SKM-1 treated with dmso at 0.1 percent for 144 hours (cell line): ENCODE measurements at regions not wholly inside any gene's neighbourhood (a gene's known extent, or its start where the extent isn't known, plus 50 kb on each side); places are given as distances from the start of the nearest gene placed in this dataset.
"Not testable (repeated sequence)": the region's sequence is repeated elsewhere in the genome, so short reads cannot be mapped to it uniquely, and the experiment has no call there.

Source experiments
- DNase-seq: peaks from one replicate; lab custom pipeline; 2025; ENCODE audit not compliant: unreplicated experiment; lab: John Stamatoyannopoulos, UW

DNA sequence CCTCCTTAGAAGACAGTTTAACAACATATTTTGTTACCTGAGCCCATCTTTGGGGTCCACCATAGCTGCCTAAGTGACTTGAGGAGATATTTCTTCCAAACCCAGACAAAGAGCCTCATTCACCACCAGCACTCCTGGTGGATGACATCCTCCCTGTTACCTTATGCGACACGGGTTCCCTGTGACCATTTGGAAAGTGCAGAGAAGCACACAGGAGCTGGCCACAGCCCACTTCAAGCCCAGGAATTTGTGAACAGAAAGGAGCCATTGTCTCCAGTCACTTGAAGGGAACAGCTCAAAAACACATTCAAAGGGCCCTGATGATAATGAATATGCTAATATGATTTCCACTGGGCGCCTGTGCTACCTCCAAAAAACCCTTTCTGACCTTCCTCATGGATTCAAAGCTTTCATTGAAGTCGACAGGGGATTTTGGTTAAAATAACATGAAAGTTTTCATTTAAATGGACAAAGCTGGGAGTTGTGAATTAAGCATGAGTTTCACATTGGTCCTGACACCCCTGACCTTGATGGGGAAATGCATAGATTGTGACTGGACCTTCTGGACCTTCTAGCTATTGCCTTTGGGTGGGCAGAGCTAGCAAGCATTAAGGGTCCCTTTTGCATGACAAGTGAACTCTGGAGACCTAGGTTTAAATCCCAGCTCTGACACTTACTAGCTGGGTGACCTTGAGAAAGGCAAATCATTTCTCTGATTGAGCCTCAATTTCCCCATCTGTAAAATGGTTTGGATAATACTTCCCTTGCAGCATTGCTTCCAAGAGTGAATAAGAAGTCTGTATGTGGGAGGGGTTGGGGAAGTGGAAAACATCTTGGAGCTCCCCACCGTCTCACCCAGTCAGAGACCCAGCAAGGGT is 83.3 kb upstream of the SIRPA start:
- DNase-seq: no peak

DNA sequence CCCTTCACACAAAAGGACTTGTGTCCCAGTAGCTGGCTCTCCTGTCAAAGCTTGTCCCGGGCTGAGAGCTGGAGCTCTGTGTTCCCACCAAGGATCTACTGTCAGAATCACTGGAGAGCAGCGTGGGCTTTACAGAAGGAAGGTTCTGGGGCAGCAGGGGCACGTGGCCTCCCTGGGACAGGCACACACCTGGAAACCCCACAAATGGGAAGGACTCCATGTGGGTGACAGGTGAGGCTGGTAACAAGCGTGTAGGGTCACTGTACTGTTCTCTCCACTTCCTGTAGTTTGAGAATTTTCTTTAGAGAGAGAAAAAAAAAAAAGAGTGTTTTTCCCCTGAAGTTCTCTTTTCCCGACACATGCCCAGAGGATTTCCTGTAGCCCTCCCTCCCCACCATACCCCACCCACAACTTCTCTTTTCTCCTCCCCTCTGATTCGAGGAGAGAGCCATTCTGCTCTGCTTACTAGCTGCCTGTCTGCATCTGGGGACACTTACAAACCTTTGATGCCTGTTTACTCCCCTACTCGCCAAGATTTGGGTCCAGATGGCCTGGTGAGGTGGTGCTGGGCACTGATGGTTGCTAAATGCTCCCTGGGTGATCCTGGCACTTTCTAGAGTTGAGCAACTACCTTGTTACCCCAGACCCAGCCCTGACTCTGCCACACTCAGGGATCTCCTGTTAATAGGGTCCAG is 84.1 kb upstream of the SIRPA start:
- no peak for DNase-seq

GRCh38 chr20:1810572-1810925 is 84.7 kb upstream of the SIRPA start:
- DNase-seq: no peak

GRCh38 chr20:1809611-1810510 is 85.3 kb upstream of the SIRPA start:
- no peak for DNase-seq

DNA sequence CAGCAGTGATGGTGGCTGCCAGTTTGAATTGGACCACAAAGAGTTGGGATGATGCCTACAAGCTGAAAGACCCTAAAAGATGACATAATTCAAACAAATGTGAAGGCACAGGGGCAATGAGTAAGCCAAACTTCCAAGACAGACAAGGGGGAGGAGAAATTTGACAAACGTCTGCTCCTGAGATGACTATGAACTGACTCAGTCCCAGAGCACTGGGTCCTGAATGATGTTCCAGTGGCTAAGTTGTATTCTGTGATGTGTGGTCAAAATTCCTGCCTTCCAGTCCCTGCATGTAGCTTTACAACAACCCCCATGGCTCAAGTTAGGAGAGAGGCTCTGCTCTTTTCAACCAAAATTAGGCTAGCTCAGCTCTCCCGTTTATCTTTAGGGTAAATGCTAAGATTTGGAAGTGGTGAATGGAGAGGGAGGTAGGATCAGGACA is 86.1 kb upstream of the SIRPA start:
- DNase-seq: no peak

- no peak for DNase-seq
These were observed 87.1 kb upstream of the SIRPA start for GRCh38 chr20:1808101-1808500.

- no peak for DNase-seq
These were observed 87.8 kb upstream of the SIRPA start for GRCh38 chr20:1807394-1807793.

DNA sequence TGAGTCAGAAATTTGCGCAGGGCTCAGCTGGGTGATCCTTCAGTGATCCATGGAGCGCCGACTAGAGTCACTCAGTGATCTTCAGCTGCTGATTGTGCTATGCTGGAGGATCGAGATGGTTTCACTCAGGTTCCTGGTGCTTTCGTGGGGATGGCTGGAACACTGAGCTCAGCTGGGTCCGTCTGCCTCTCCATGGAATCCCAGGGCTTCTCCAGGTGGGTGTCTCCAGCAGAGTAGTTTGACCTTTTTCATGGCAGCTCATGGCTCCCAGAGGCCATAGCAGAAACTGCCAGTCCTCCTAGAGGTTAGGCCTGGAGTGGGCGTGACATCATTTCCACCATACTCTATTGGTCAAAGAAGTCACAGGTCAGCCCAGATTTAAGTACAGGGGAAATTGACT is 88.8 kb upstream of the SIRPA start:
- no peak for DNase-seq

GRCh38 chr20:1805816-1806215 is 89.4 kb upstream of the SIRPA start:
- DNase-seq: no peak

DNA sequence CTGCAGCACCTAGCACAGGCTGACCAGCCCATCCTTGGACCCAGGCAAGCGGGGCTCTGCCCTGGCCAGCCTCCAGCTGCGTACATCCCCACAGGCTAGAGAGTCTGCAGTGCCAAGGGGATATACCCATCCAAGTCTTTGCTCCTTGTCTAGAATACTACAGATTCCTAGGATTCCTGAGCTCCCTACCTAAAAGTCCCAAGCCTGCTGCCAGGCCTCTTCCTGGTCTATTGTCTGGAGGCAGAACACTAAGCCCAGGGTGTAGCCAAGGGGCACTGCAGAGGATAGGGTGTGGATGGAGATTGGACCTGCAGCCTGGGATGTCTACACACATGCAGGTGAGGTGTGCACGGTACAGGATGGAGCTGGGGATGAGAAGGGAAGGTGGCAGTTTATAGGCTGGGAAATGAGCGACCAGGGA is 90.0 kb upstream of the SIRPA start:
- DNase-seq: no peak

- no peak for DNase-seq
These were observed 90.7 kb upstream of the SIRPA start for GRCh38 chr20:1804554-1804956.

DNA sequence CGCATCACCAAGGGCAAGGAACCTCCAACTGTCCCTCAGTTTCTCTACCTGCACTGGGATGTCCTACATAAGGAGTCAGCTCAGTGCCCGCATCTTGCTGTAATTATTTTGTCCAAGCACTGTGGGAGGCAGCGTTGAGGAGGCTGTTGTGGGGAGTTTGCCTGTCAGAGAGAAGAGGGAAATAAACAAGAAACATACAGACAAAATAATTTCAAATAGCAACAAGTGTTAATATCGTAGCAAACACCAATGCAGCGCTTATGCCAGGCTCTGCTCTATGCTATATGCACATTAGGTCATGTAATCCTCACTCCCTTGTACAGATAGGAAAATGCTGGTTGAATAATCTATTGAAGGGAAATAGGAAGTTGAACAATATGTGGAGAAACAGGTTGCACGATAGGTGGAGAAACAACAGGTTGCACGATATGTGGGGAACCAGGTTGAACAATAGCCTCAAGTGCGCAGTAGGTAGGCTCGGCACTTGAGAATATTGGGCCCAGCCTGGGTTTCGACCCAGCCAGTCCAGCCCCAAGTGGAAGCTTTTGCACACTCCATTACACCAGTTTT is 91.2 kb upstream of the SIRPA start:
- no peak for DNase-seq

DNA sequence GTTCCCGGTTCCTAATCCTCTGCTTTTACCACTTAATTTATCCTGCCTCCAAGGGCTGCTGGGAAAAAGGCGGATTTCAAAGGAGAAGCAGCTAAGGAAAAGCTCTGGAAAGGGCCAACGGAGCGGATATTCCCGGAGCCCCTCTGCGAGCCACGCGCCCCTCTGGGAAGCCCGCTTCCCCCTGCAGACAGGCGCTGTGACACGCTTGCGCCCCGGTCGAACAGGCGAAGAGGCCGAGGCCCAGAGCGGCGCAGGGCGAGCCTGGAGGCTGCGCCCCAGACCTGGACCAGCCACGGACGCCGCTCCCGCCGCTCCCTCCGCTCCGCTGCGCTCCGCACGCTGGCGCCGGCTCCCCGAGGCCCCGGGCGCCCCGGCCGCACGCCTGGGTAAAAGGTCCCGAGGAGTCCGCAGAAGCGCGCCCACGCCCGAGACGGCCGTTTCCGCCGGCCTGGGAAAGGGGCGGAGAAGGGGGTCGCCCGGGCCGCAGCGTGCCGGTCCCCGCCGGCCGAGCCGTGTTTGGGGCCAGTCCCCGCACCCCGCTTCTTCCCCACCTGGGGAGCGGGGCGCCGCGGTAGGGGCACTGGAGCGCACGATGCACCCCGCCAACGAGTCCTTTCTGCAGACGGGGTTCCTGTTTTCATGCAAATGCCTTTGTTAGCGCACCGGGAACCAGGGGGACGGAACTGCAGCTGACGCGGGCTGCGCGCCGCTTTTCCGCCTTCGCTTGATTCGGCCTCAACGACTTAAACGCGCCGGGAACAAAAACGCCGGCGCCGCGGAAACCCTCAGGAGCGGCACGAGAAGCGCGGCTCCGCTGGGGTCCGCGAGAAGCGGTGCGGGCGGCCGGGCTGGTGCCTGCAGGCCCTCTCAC is 91.9 kb upstream of the SIRPA start:
- no peak for DNase-seq

- DNase-seq: no peak
These were observed 92.7 kb upstream of the SIRPA start for GRCh38 chr20:1802385-1803060.

GRCh38 chr20:1801929-1802306 is 93.3 kb upstream of the SIRPA start:
- DNase-seq: no peak

- DNase-seq: no peak
These were observed 93.8 kb upstream of the SIRPA start for GRCh38 chr20:1801225-1801928.

DNA sequence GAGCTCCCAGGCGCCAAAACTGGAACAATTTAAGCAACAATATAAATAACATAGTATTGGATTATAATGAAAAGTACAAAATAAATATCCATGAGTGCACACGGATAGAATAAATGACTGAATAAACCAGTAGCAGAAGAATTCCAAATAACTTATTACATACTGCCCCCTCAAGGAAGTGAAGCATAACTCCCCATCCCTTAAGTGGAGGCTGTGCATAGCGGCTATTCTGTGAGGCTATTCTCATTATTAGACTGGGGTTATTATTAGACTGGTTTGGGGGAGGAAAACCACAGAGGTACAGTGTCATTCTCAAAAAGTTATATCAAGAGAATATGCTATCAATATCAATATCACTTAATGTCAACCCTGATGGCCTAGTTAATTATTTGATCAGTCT is 94.4 kb upstream of the SIRPA start:
- DNase-seq: no peak

GRCh38 chr20:1800180-1800579 is 95.0 kb upstream of the SIRPA start:
- no peak for DNase-seq

DNA sequence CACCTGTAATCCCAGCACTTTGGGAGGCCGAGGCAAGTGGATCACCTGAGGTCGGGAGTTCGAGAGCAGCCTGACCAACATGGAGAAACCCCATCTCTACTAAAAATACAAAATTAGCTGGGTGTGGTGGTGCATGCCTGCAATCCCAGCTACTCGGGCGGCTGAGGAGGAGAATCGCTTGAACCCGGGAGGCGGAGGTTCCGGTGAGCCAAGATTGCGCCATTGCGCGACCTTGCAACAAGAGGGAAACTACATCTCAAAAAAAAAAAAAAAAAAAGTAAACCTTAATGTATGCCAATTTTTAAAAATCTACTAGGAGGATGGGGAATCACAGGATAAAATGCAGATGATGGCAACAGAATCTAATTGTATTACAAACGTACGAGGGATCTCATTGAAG is 95.5 kb upstream of the SIRPA start:
- not testable (repeated sequence) for DNase-seq
